ENCODE measurements at regions not wholly inside any gene's neighbourhood (a gene's known extent, or its start where the extent isn't known, plus 50 kb on each side); places are given as distances from the start of the nearest gene placed in this dataset.
"Not testable (repeated sequence)": the region's sequence is repeated elsewhere in the genome, so short reads cannot be mapped to it uniquely, and the experiment has no call there.

DNA sequence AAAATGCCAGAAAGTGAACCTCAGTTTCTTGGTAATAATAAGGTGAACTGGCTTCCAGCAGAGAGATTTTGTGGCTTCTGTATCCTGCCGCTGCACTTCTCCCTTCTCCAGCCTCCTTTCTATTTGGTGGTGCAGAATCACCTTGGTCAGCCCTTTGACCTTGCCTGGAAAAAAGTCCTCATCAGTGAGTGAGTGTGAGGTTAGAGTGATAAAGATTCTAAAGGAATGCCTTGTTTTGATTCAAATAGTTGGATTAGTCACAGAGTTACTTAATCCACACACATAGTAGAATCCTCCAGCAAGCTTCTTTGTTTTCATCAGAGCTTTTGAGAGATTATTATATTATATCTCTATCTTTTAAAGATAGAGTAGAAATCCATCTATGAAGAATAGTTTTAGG is 140.9 kb downstream of the KCNRG start:
- no peak for DNase-seq (ENCODE audit: low spot score)

DNA sequence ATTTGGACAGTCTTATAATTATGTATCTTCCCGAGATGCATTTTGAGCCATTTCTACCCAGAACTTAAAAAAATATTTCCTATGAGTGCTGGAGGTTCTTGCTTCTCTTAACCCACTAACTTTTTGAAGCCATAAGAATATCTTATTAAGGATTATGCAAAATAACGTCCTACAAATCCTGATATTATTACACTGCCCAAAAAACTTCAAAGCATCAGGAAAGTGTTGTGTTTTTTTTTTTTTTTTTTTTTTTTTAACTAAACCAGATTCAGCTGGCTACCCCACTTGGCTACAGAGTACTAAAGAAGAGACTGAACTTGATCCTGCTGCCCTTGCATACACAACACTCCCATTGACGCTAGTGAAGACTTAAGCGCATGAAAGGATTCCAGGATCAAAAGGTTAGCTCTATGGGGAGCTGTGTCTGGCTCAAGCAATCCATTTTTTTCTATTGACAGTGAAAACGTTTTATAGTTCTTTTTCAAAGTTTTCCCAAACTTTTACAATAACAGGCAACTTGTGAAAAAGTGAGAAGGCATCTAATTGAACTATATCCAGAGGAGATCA is 141.4 kb downstream of the KCNRG start:
- DNase-seq (ENCODE audit: low spot score): no peak

GRCh38 chr13:50158385-50159165 is 143.3 kb downstream of the KCNRG start:
- DNase-seq (ENCODE audit: low spot score): no peak

DNA sequence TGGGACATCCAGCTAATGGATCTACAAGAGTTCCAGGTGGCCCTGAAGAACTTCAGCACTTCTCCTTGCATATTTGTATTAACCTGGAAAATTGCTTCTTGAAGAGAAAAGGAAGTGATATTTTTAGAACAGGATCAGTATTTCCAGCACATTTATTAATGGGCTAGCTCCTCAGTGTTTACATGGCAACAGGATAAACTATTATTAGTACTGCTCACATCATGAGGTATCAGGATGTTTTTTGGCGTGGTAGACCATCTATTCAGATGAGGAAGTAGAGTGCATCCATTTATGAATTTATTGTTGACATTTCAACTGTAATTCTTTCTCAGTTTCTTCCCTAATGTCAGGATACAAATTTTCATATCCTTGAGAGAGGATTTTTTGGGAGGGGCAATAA is 144.4 kb downstream of the KCNRG start:
- DNase-seq (ENCODE audit: low spot score): no peak

DNA sequence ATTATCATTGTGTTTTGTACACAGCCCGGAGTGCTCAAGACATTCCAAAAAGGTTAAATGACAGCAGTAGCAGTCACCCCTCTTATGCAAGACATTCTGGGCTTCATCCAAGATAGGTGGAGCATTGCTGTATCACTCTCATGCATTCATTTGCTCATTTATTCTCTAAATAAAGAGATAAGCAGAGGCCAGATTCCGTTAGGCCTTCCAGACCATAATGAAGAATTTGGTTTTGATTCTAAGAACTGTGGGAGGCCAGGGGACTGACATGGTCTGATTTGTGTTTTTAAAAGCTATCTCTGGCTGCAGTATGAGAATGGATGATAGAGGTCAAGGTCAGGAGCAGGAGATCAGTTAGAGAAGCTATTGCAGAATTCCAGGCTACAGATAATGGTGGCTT is 145.8 kb downstream of the KCNRG start:
- no peak for DNase-seq (ENCODE audit: low spot score)

DNA sequence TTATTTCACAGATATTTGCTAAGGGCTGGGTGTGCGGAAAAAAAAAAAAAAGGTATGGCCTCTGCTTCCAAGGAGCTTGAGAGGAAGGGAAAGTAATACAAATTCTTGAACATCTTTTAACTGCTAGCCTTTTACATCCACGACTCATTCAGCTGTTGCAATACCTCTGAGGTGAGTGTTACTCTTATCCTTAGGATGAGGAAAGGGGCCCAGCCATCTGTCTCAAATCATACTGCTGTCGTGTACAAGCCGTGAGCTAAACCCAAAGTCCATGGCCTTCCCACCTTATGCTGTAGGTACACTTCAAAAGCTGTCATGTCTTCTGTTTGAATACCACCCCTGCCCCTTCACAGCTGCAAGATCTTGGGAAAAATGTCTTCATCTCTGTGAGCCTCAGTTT is 146.8 kb downstream of the KCNRG start:
- no peak for DNase-seq (ENCODE audit: low spot score)

- no peak for DNase-seq (ENCODE audit: low spot score)
Observed at GRCh38 chr13:50162567-50162966, 147.3 kb downstream of the KCNRG start.

- DNase-seq (ENCODE audit: low spot score): no peak
Observed at GRCh38 chr13:50167224-50167947, 152.1 kb downstream of the KCNRG start.

- no peak for DNase-seq (ENCODE audit: low spot score)
Observed at GRCh38 chr13:50167967-50168366, 152.7 kb downstream of the KCNRG start.

DNA sequence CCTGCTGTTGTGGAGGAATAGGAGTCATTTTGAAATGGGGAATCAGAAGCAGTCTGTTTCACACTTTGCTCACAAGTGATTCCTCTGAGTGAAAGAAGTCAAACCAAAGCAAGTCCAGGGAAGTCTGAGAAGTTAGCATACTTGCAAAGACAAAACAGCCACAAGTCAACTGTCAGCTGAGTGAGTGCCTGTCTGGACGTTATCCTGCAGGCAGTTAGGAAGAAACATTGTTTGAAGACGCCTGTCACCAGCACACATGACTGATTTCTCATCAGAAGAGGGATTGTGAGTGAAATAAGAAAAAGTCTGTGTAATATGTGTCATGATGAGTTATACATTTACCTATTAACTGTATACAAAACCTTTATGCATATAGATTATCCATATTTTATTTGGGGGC is 153.5 kb downstream of the KCNRG start:
- DNase-seq (ENCODE audit: low spot score): no peak

GRCh38 chr13:50170447-50171037 is 155.3 kb downstream of the KCNRG start:
- DNase-seq (ENCODE audit: low spot score): no peak

- no peak for DNase-seq (ENCODE audit: low spot score)
Observed at GRCh38 chr13:50171590-50172282, 156.5 kb downstream of the KCNRG start.

- DNase-seq (ENCODE audit: low spot score): not testable (repeated sequence)
Observed at GRCh38 chr13:50173045-50173444, 157.8 kb downstream of the KCNRG start.

- no peak for DNase-seq (ENCODE audit: low spot score)
Observed at GRCh38 chr13:50174630-50175029, 159.4 kb downstream of the KCNRG start.

- no peak for DNase-seq (ENCODE audit: low spot score)
Observed at GRCh38 chr13:50179977-50180376, 164.7 kb downstream of the KCNRG start.

- DNase-seq (ENCODE audit: low spot score): not testable (repeated sequence)
Observed at GRCh38 chr13:50185769-50186763, 170.8 kb downstream of the KCNRG start.

DNA sequence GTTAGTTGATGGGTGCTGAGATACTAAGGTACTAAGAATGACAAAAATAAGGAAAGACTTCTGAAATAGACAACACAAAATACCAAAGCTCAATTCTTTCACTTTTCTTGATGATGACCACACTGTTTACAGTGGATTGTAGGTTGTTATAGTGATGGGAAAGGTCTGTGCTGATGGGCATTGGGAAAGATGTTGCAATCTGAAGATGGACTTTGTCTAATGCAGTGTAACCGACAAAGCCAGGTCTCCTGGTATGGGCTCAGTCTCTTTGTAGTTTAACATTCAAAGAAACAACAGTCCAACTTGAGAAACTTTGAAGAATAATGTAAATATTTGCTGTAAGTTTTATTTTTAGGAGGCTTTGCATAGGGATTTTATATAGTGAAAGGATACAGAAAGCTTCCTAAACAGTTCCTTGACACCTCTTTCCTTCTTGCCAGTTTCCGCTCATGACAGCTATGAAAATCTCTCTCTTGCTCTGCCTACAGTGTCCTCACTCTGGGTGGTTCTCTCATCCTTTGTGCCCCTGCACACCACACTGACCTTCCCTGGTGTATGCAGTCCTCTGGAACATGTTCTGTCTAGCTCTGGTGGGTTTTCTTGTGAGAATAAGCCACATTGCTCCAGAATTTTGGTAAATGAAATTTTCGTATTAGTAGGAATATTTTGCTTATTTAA is 172.2 kb downstream of the KCNRG start:
- DNase-seq (ENCODE audit: low spot score): no peak

DNA sequence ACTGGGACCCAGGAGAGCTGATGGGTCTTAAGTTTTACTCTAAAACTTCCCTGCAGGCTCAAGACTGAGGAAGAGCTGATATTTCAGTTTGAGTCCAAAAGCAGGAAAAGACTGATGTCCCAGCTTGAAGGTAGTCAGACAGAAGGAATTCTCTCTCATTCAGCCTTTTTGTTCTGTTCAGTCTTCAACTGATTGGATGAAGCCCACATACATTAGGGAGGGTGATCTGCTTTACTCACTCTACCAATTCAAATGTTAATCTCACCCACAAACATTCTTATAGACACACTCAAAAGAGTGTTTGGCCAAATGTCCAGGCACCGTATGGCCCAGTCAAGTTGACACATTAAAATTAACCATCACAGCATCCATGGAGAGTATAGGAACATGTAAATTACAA is 173.5 kb downstream of the KCNRG start:
- no peak for DNase-seq (ENCODE audit: low spot score)

DNA sequence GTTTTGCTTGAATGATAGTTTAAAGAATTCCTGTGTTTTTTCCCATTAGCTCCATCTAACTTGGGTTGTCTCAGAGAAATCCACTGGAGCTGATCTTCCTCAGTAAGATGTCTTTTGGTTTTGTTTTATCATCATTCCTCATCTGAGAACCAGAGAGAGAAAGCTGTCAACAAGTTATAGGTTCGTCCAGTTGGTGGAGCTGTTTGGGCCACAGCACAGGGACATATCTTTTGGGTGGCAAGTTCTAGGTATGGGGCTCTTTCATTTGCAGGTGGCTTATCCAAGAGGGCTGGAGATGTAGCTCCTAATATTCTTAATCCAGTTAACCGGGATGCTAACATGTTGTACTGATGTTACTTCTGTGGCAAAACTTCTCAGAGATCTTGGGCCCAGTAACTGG is 174.2 kb downstream of the KCNRG start:
- DNase-seq (ENCODE audit: low spot score): no peak

DNA sequence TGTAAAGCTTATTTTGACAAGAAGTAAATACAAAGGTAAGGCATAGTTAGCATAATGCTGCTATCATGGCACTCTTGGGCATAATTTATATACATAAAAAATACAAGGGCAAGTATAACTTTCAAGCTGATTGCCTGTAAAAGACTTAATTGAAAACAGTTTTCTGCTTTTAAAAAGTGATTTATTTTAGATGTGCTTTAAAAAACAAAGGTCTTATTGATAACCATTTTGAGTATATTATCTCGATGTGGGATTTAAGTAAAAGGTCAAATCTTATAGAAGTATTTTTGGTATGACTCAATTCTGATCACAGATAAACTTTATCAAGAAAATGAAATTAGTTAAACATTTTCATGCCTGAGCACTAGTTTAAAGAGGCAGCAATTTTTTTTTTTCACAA is 175.8 kb downstream of the KCNRG start:
- no peak for DNase-seq (ENCODE audit: low spot score)

Data from mucosa of gallbladder (tissue), 1 donor.